ENCODE measurements at regions not wholly inside any gene's neighbourhood (a gene's known extent, or its start where the extent isn't known, plus 50 kb on each side); places are given as distances from the start of the nearest gene placed in this dataset.

GRCh38 chr13:72303941-72304746 is 423.3 kb downstream of the MZT1 start:
- no peak overlapping the region for H3K4me3 ChIP-seq (ENCODE audit: low read depth, low read length)
- no CpG with 5 or more reads among the region's 7 CpGs for WGBS (ENCODE audit: extremely low coverage, insufficient coverage, insufficient read length)

GRCh38 chr13:72296246-72296645 is 429.2 kb upstream of the DACH1 start:
- H3K4me1 ChIP-seq (ENCODE audit: control insufficient read depth in 1 of 2, insufficient read depth in 2 of 2, low read length in 2 of 2), result peaks cover 0 to 4% of the 10 kb centered on the region in 2 experiments
- H3K4ac ChIP-seq (ENCODE audit: low read depth, low read length), result no peak overlapping the region
- H3K9me3 ChIP-seq (ENCODE audit: insufficient read depth, low read depth, low read length), result no peaks in the 10 kb centered on the region
- no peak overlapping the region for H4K91ac ChIP-seq (ENCODE audit: low read depth, low read length)
- no peak overlapping the region for H3K14ac ChIP-seq (ENCODE audit: low read length)
- H2BK12ac ChIP-seq (ENCODE audit: low read length), result no peak overlapping the region
- H2BK5ac ChIP-seq (ENCODE audit: low read depth, low read length, poor library complexity), result no peak overlapping the region
- H2BK120ac ChIP-seq (ENCODE audit: insufficient read depth, low read length, poor library complexity), result no peak overlapping the region
- no peak overlapping the region for H4K8ac ChIP-seq (ENCODE audit: low read depth, low read length)
- H3K18ac ChIP-seq (ENCODE audit: low read length), result no peak overlapping the region
- H3K27ac ChIP-seq (ENCODE audit: low read depth, low read length), result no peak overlapping the region
- no peak overlapping the region for H2AFZ ChIP-seq (ENCODE audit: insufficient read depth, low read length, poor library complexity)
- no peaks in the 10 kb centered on the region for H3K27me3 ChIP-seq (ENCODE audit: insufficient read depth, low read length)
- H2AK5ac ChIP-seq (ENCODE audit: low read length), result no peak overlapping the region
- no peak overlapping the region for H3K4me3 ChIP-seq (ENCODE audit: low read depth, low read length)
- no peak overlapping the region for H4K12ac ChIP-seq (ENCODE audit: low read depth, low read length)
- no peak overlapping the region for H3K9ac ChIP-seq (ENCODE audit: low read length)
- H3K23ac ChIP-seq (ENCODE audit: low read length), result no peak overlapping the region
- H3K4me2 ChIP-seq (ENCODE audit: low read length), result no peak overlapping the region
- no peaks in the 10 kb centered on the region for H3K79me1 ChIP-seq (ENCODE audit: low read length)
- H3K36me3 ChIP-seq (ENCODE audit: control insufficient read depth in 1 of 2, insufficient read depth in 2 of 2, low read length in 2 of 2), result no peaks in the 10 kb centered on the region
- H3K79me2 ChIP-seq (ENCODE audit: control insufficient read depth, insufficient read depth, low read length, poor library complexity), result no peaks in the 10 kb centered on the region
- WGBS (ENCODE audit: extremely low coverage, insufficient coverage, insufficient read length), result no CpG with 5 or more reads among the region's 3 CpGs
- DNase-seq, result no peak

More at GRCh38 chr13:72303941-72304746, 423.3 kb downstream of the MZT1 start:
- no peak for DNase-seq
- Histone ChIP-seq H4K12ac (ENCODE audit: low read depth, low read length) (no peak overlapping the region), H3K4ac (ENCODE audit: low read depth, low read length) (no peak overlapping the region), H2BK120ac (ENCODE audit: insufficient read depth, low read length, poor library complexity) (no peak overlapping the region), H3K18ac (ENCODE audit: low read length) (no peak overlapping the region), H3K36me3 (ENCODE audit: control insufficient read depth in 1 of 2, insufficient read depth in 2 of 2, low read length in 2 of 2) (no peaks in the 10 kb centered on the region), H2BK12ac (ENCODE audit: low read length) (no peak overlapping the region), H4K91ac (ENCODE audit: low read depth, low read length) (no peak overlapping the region), H3K14ac (ENCODE audit: low read length) (no peak overlapping the region), H2AK5ac (ENCODE audit: low read length) (no peak overlapping the region), H3K27ac (ENCODE audit: low read depth, low read length) (no peak overlapping the region), H2AFZ (ENCODE audit: insufficient read depth, low read length, poor library complexity) (no peak overlapping the region), H3K27me3 (ENCODE audit: insufficient read depth, low read length) (no peaks in the 10 kb centered on the region), H3K23ac (ENCODE audit: low read length) (no peak overlapping the region), H3K9ac (ENCODE audit: low read length) (no peak overlapping the region), H3K4me1 (ENCODE audit: control insufficient read depth in 1 of 2, insufficient read depth in 2 of 2, low read length in 2 of 2) (no peaks in the 10 kb centered on the region), H4K8ac (ENCODE audit: low read depth, low read length) (no peak overlapping the region), H3K79me2 (ENCODE audit: control insufficient read depth, insufficient read depth, low read length, poor library complexity) (no peaks in the 10 kb centered on the region), H3K79me1 (ENCODE audit: low read length) (no peaks in the 10 kb centered on the region), H3K4me2 (ENCODE audit: low read length) (no peak overlapping the region), H2BK5ac (ENCODE audit: low read depth, low read length, poor library complexity) (no peak overlapping the region), H3K9me3 (ENCODE audit: insufficient read depth, low read depth, low read length) (no peaks in the 10 kb centered on the region)

- whole genome bisulfite sequencing (ENCODE audit: extremely low coverage, insufficient coverage, insufficient read length), result no CpG with 5 or more reads among the region's 2 CpGs
Observed at GRCh38 chr13:72295153-72295552, 428.1 kb upstream of the DACH1 start.

GRCh38 chr13:72293206-72293605 is 426.2 kb upstream of the DACH1 start:
- Histone ChIP-seq H3K4me3 (ENCODE audit: low read depth, low read length) (no peak overlapping the region), H2BK120ac (ENCODE audit: insufficient read depth, low read length, poor library complexity) (peak overlapping the region; percentile 11), H2BK12ac (ENCODE audit: low read length) (peak overlapping the region; percentile 72), H3K18ac (ENCODE audit: low read length) (no peak overlapping the region), H3K4me2 (ENCODE audit: low read length) (no peak overlapping the region), H3K27ac (ENCODE audit: low read depth, low read length) (no peak overlapping the region), H2BK5ac (ENCODE audit: low read depth, low read length, poor library complexity) (no peak overlapping the region), H3K9me3 (ENCODE audit: insufficient read depth, low read depth, low read length) (peaks cover 1% of the 10 kb centered on the region), H4K8ac (ENCODE audit: low read depth, low read length) (no peak overlapping the region), H3K4ac (ENCODE audit: low read depth, low read length) (no peak overlapping the region), H3K79me2 (ENCODE audit: control insufficient read depth, insufficient read depth, low read length, poor library complexity) (no peaks in the 10 kb centered on the region), H3K36me3 (ENCODE audit: control insufficient read depth in 1 of 2, insufficient read depth in 2 of 2, low read length in 2 of 2) (no peaks in the 10 kb centered on the region), H3K79me1 (ENCODE audit: low read length) (no peaks in the 10 kb centered on the region), H4K91ac (ENCODE audit: low read depth, low read length) (peak overlapping the region; percentile 18), H3K27me3 (ENCODE audit: insufficient read depth, low read length) (no peaks in the 10 kb centered on the region), H3K4me1 (ENCODE audit: control insufficient read depth in 1 of 2, insufficient read depth in 2 of 2, low read length in 2 of 2) (peaks cover 0 to 4% of the 10 kb centered on the region in 2 experiments), H2AK5ac (ENCODE audit: low read length) (no peak overlapping the region), H3K14ac (ENCODE audit: low read length) (no peak overlapping the region), H4K12ac (ENCODE audit: low read depth, low read length) (no peak overlapping the region), H3K9ac (ENCODE audit: low read length) (no peak overlapping the region), H2AFZ (ENCODE audit: insufficient read depth, low read length, poor library complexity) (no peak overlapping the region), H3K23ac (ENCODE audit: low read length) (no peak overlapping the region)
- no peak for DNase-seq
- no CpG with 5 or more reads among the region's 1 CpG for WGBS (ENCODE audit: extremely low coverage, insufficient coverage, insufficient read length)

More at GRCh38 chr13:72295153-72295552, 428.1 kb upstream of the DACH1 start:
- no peak overlapping the region for H3K18ac ChIP-seq (ENCODE audit: low read length)
- H3K27me3 ChIP-seq (ENCODE audit: insufficient read depth, low read length), result no peaks in the 10 kb centered on the region
- no peak overlapping the region for H3K4me2 ChIP-seq (ENCODE audit: low read length)
- H3K79me1 ChIP-seq (ENCODE audit: low read length), result no peaks in the 10 kb centered on the region
- H3K14ac ChIP-seq (ENCODE audit: low read length), result no peak overlapping the region
- H4K12ac ChIP-seq (ENCODE audit: low read depth, low read length), result no peak overlapping the region
- no peaks in the 10 kb centered on the region for H3K79me2 ChIP-seq (ENCODE audit: control insufficient read depth, insufficient read depth, low read length, poor library complexity)
- H3K4ac ChIP-seq (ENCODE audit: low read depth, low read length), result no peak overlapping the region
- H2AK5ac ChIP-seq (ENCODE audit: low read length), result no peak overlapping the region
- H2BK120ac ChIP-seq (ENCODE audit: insufficient read depth, low read length, poor library complexity), result no peak overlapping the region
- no peak overlapping the region for H2BK12ac ChIP-seq (ENCODE audit: low read length)
- H4K91ac ChIP-seq (ENCODE audit: low read depth, low read length), result peak overlapping the region; percentile 19
- no peaks in the 10 kb centered on the region for H3K36me3 ChIP-seq (ENCODE audit: control insufficient read depth in 1 of 2, insufficient read depth in 2 of 2, low read length in 2 of 2)
- H4K8ac ChIP-seq (ENCODE audit: low read depth, low read length), result no peak overlapping the region
- no peak overlapping the region for H3K4me3 ChIP-seq (ENCODE audit: low read depth, low read length)
- no peak overlapping the region for H3K9ac ChIP-seq (ENCODE audit: low read length)
- no peaks in the 10 kb centered on the region for H3K9me3 ChIP-seq (ENCODE audit: insufficient read depth, low read depth, low read length)
- H3K4me1 ChIP-seq (ENCODE audit: control insufficient read depth in 1 of 2, insufficient read depth in 2 of 2, low read length in 2 of 2), result peaks cover 0 to 4% of the 10 kb centered on the region in 2 experiments
- no peak overlapping the region for H3K23ac ChIP-seq (ENCODE audit: low read length)
- H3K27ac ChIP-seq (ENCODE audit: low read depth, low read length), result no peak overlapping the region
- no peak overlapping the region for H2BK5ac ChIP-seq (ENCODE audit: low read depth, low read length, poor library complexity)
- DNase-seq, result no peak
- H2AFZ ChIP-seq (ENCODE audit: insufficient read depth, low read length, poor library complexity), result no peak overlapping the region
